HCT116 (cell line): ENCODE measurements at regions not wholly inside any gene's neighbourhood (a gene's known extent, or its start where the extent isn't known, plus 50 kb on each side); places are given as distances from the start of the nearest gene placed in this dataset.

Experiments used
- ATAC-seq: fragments of 200-7000 bp; cut with Tn5 transposase; 2 replicates; pipeline ENCODE4 v1.9.1; 2020; ENCODE audit warnings: mild to moderate bottlenecking, moderate library complexity
- BruUV-seq: library from RNA; stranded (reverse); fragments of 400-500 nt; replicated peaks from 2 replicates; lab custom pipeline; 2021; lab: Mats Ljungman, UMichigan
- CTCF ChIA-PET: fragments of 300-600 bp; sonication (Branson Sonifier 250); formaldehyde crosslinking; loops from one replicate; lab custom pipeline; 2021; ENCODE audit warnings: antibody characterized with exemption; lab: Charles Lee
- POLR2A ChIA-PET: fragments of 300-600, 350-600 bp; sonication (Branson Sonifier 250); formaldehyde crosslinking; loops from one replicate; lab custom pipeline; 2021; ENCODE audit warnings: antibody characterized with exemption; lab: Charles Lee
- RAD21 ChIA-PET, 2 experiments: fragments of 300-600 bp; sonication (Branson Sonifier 250); formaldehyde crosslinking; loops; one replicate each; lab custom pipeline; 2023; ENCODE audit warnings: low total read pairs in 2 of 2; ENCODE audit not compliant: uncharacterized antibody in 2 of 2, unreplicated experiment in 2 of 2, low non-redundant PET in 1 of 2; lab: Charles Lee
- DNase-seq: peaks from one replicate; pipeline ENCODE4 v3.0.0-alpha.2; 2010; ENCODE audit warnings: low read depth, low spot score
- H2AFZ ChIP-seq: fragments of 200-600 bp; shearing (Covaris generic), sonication (generic); 2 replicates; pipeline ENCODE4 v1.6.1; 2017; ENCODE audit warnings: low read depth, mixed run types, mixed read lengths, antibody characterized with exemption, low read length; ENCODE audit not compliant: poor library complexity, severe bottlenecking
- H3K27ac ChIP-seq: 2 replicates; pipeline ENCODE4 v1.5.1; 2012; ENCODE audit warnings: low read depth, low read length
- H3K27me3 ChIP-seq: fragments of 200-600 bp; sonication (generic); 2 replicates; pipeline ENCODE4 v1.6.1; 2016; ENCODE audit warnings: mixed run types, low read length, mixed read lengths; ENCODE audit not compliant: insufficient read depth
- H3K36me3 ChIP-seq, 2 experiments: fragments of 200-500 bp in 1 of 2; fragments of 200-600 bp in 1 of 2; sonication (Bioruptor generic) in 1 of 2; sonication (generic) in 1 of 2; 2 replicates each; pipeline versions ENCODE4 v1.5.1 to v1.6.1; 2014 to 2016; ENCODE audit warnings: low read length in 2 of 2, inconsistent platforms in 1 of 2, mixed read lengths in 1 of 2, mixed run types in 1 of 2; ENCODE audit not compliant: insufficient read depth in 2 of 2, control insufficient read depth in 1 of 2
- H3K4me1 ChIP-seq, 2 experiments: fragments of 200-600 bp in 1 of 2; sonication (generic) in 1 of 2; 2 replicates each; pipeline versions ENCODE4 v1.5.1 to v1.6.1; 2012 to 2017; ENCODE audit warnings: low read length in 2 of 2, inconsistent platforms in 1 of 2, mild to moderate bottlenecking in 1 of 2, mixed read lengths in 1 of 2, mixed run types in 1 of 2, moderate library complexity in 1 of 2; ENCODE audit not compliant: insufficient read depth in 2 of 2, control insufficient read depth in 1 of 2
- H3K4me2 ChIP-seq: fragments of 200-600 bp; sonication (generic); 2 replicates; pipeline ENCODE4 v1.6.1; 2017; ENCODE audit warnings: mixed run types, low read length, mixed read lengths
- H3K4me3 ChIP-seq, 2 experiments: fragments of 200-600 bp in 1 of 2; sonication (generic) in 1 of 2; replicated peaks in 1 of 2; 2 replicates each; pipeline ENCODE4 v1.5.1; 2011 to 2016; ENCODE audit warnings: low read length in 2 of 2, control low read depth in 1 of 2, low read depth in 1 of 2, mild to moderate bottlenecking in 1 of 2, mixed read lengths in 1 of 2, mixed run types in 1 of 2
- H3K79me2 ChIP-seq: fragments of 200-600 bp; sonication (generic); 2 replicates; pipeline ENCODE4 v1.6.1; 2017; ENCODE audit warnings: mild to moderate bottlenecking, mixed run types, low read length, moderate library complexity, mixed read lengths; ENCODE audit not compliant: insufficient read depth
- H3K9ac ChIP-seq: fragments of 200-600 bp; sonication (generic); 2 replicates; pipeline ENCODE4 v1.6.1; 2016; ENCODE audit warnings: low read length, mixed read lengths
- H3K9me2 ChIP-seq: fragments of 200-600 bp; sonication (generic), shearing (Covaris generic); 2 replicates; pipeline ENCODE4 v1.6.1; 2017; ENCODE audit warnings: mixed run types, mild to moderate bottlenecking, moderate library complexity; ENCODE audit not compliant: insufficient read depth
- H3K9me3 ChIP-seq, 2 experiments: fragments of 200-500 bp in 1 of 2; fragments of 200-600 bp in 1 of 2; sonication (Bioruptor generic) in 1 of 2; sonication (generic) in 1 of 2; 2 replicates each; pipeline ENCODE4 v1.6.1; 2014 to 2017; ENCODE audit warnings: low read length in 2 of 2, mixed read lengths in 2 of 2, inconsistent platforms in 1 of 2, low read depth in 1 of 2, mild to moderate bottlenecking in 1 of 2, mixed run types in 1 of 2, moderate library complexity in 1 of 2; ENCODE audit not compliant: control insufficient read depth in 1 of 2, insufficient read depth in 1 of 2
- H4K20me1 ChIP-seq: fragments of 200-600 bp; sonication (generic), shearing (Covaris generic); 2 replicates; pipeline ENCODE4 v1.6.1; 2017; ENCODE audit warnings: mixed run types, mild to moderate bottlenecking, moderate library complexity; ENCODE audit not compliant: insufficient read depth
- CEBPB ChIP-seq: IDR thresholded peaks from 2 replicates; pipeline ENCODE4 v1.6.1; 2012; ENCODE audit warnings: low read depth
- EGR1 ChIP-seq: IDR thresholded peaks from 2 replicates; pipeline ENCODE4 v1.6.1; 2012; ENCODE audit warnings: low read depth
- ELF1 ChIP-seq: IDR thresholded peaks from 2 replicates; pipeline ENCODE4 v1.6.1; 2012; ENCODE audit warnings: low read depth, borderline replicate concordance
- EZH2 ChIP-seq: fragments of 200-600 bp; sonication (generic); IDR thresholded peaks from 2 replicates; pipeline ENCODE4 v1.6.1; 2017; ENCODE audit warnings: antibody characterized with exemption, mixed run types
- MAX ChIP-seq: IDR thresholded peaks from 2 replicates; pipeline ENCODE4 v1.6.1; 2012
- POLR2A ChIP-seq: IDR thresholded peaks from 2 replicates; pipeline ENCODE4 v1.7.0; 2011; ENCODE audit warnings: borderline replicate concordance; ENCODE audit not compliant: insufficient read depth, insufficient read length; ENCODE audit errors: extremely low read depth
- POLR2AphosphoS5 ChIP-seq: IDR thresholded peaks from 2 replicates; pipeline ENCODE4 v1.6.1; 2011; ENCODE audit warnings: mild to moderate bottlenecking, low read depth, low read length, moderate library complexity
- SIN3A ChIP-seq: IDR thresholded peaks from 2 replicates; pipeline ENCODE4 v1.6.1; 2012; ENCODE audit warnings: low read depth
- SP1 ChIP-seq: IDR thresholded peaks from 2 replicates; pipeline ENCODE4 v1.6.1; 2012; ENCODE audit warnings: low read depth
- TCF7L2 ChIP-seq: IDR thresholded peaks from 2 replicates; pipeline ENCODE4 v1.7.0; 2011; ENCODE audit warnings: borderline replicate concordance, inconsistent platforms; ENCODE audit not compliant: insufficient read depth, insufficient read length; ENCODE audit errors: extremely low read depth
- YY1 ChIP-seq: IDR thresholded peaks from 2 replicates; pipeline ENCODE4 v1.6.1; 2011; ENCODE audit warnings: low read length, low read depth, moderate library complexity, mild to moderate bottlenecking; ENCODE audit not compliant: insufficient replicate concordance; ENCODE audit errors: extremely low read depth
- ZFX ChIP-seq: fragments of 450-650 bp; IDR thresholded peaks from 2 replicates; pipeline ENCODE4 v1.6.1; 2017
- ZNF274 ChIP-seq: fragments of 200-500 bp; sonication (Bioruptor generic); IDR thresholded peaks from 2 replicates; pipeline ENCODE4 v1.6.1; 2014; ENCODE audit warnings: mild to moderate bottlenecking, low read depth, low read length, inconsistent platforms
- intact Hi-C: fragments of 100-400 bp; cut with micrococcal nuclease; formaldehyde crosslinking; loops from 2 replicates; pipeline ENCODE4 v1.10.0; 2022
- TF ChIP-seq, protein P1 (sequence below): IDR thresholded peaks from 2 replicates; pipeline ENCODE4 v1.6.1; 2011; ENCODE audit warnings: mild to moderate bottlenecking, low read length, moderate library complexity; ENCODE audit not compliant: insufficient replicate concordance; ENCODE audit errors: extremely low read depth
- TF ChIP-seq, protein P2 (sequence below), 3 experiments: fragments of 200-600 bp in 1 of 3; sonication (generic) in 1 of 3; IDR thresholded peaks in 2 of 3; conservative IDR thresholded peaks in 1 of 3; 2 replicates each; pipeline ENCODE4 v1.5.1; 2012 to 2017; ENCODE audit warnings: low read depth in 2 of 3, low read length in 2 of 3, antibody characterized with exemption in 1 of 3, borderline replicate concordance in 1 of 3, control low read depth in 1 of 3, mild to moderate bottlenecking in 1 of 3, mixed read lengths in 1 of 3, mixed run types in 1 of 3, moderate library complexity in 1 of 3; ENCODE audit not compliant: insufficient read depth in 1 of 3

- TF ChIP-seq, protein P1, sequence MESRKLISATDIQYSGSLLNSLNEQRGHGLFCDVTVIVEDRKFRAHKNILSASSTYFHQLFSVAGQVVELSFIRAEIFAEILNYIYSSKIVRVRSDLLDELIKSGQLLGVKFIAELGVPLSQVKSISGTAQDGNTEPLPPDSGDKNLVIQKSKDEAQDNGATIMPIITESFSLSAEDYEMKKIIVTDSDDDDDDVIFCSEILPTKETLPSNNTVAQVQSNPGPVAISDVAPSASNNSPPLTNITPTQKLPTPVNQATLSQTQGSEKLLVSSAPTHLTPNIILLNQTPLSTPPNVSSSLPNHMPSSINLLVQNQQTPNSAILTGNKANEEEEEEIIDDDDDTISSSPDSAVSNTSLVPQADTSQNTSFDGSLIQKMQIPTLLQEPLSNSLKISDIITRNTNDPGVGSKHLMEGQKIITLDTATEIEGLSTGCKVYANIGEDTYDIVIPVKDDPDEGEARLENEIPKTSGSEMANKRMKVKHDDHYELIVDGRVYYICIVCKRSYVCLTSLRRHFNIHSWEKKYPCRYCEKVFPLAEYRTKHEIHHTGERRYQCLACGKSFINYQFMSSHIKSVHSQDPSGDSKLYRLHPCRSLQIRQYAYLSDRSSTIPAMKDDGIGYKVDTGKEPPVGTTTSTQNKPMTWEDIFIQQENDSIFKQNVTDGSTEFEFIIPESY = no peak
- no peak for TF ChIP-seq POLR2AphosphoS5
- TF ChIP-seq MAX = no peak
- TF ChIP-seq CEBPB = no peak
- TF ChIP-seq ZFX = no peak
Measured at GRCh38 chr18:40546875-40547274, 1408.2 kb upstream of the PIK3C3 start (continued).

GRCh38 chr18:40534723-40535122 lies 1420.3 kb upstream of the PIK3C3 start:
- H3K27ac ChIP-seq = no peak overlapping the region
- H3K4me3 ChIP-seq = no peak overlapping the region
- H4K20me1 ChIP-seq = no peaks in the 10 kb centered on the region
- intact Hi-C loops = no loop called here
- no peaks in the 10 kb centered on the region for H3K27me3 ChIP-seq
- H3K9ac ChIP-seq = no peak overlapping the region
- H3K79me2 ChIP-seq = no peaks in the 10 kb centered on the region
- H3K36me3 ChIP-seq = no peaks in the 10 kb centered on the region
- H3K9me3 ChIP-seq = peaks cover 0 to 11% of the 10 kb centered on the region in 2 experiments; a peak in 2 of 4 replicates
- TF ChIP-seq YY1 = no peak
- no peak for TF ChIP-seq EGR1
- no peak for TF ChIP-seq CEBPB
- no peak for TF ChIP-seq EZH2
- no peak for TF ChIP-seq POLR2A
- no peak for TF ChIP-seq SP1
- no peak for TF ChIP-seq POLR2AphosphoS5
- TF ChIP-seq TCF7L2 = no peak
- no peak for TF ChIP-seq ZNF274
- no peak for TF ChIP-seq MAX
- TF ChIP-seq, protein P2, sequence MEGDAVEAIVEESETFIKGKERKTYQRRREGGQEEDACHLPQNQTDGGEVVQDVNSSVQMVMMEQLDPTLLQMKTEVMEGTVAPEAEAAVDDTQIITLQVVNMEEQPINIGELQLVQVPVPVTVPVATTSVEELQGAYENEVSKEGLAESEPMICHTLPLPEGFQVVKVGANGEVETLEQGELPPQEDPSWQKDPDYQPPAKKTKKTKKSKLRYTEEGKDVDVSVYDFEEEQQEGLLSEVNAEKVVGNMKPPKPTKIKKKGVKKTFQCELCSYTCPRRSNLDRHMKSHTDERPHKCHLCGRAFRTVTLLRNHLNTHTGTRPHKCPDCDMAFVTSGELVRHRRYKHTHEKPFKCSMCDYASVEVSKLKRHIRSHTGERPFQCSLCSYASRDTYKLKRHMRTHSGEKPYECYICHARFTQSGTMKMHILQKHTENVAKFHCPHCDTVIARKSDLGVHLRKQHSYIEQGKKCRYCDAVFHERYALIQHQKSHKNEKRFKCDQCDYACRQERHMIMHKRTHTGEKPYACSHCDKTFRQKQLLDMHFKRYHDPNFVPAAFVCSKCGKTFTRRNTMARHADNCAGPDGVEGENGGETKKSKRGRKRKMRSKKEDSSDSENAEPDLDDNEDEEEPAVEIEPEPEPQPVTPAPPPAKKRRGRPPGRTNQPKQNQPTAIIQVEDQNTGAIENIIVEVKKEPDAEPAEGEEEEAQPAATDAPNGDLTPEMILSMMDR (IDR thresholded peaks at IDR 0.05 in 2 of 3, conservative IDR thresholded peaks at IDR 0.05 in 1 of 3; ENCODE audit: borderline replicate concordance in 1 of 3, insufficient read depth in 1 of 3, low read depth in 2 of 3, low read length in 2 of 3) = no peak
- no peak for TF ChIP-seq ELF1
- no peak for TF ChIP-seq SIN3A
- ChIA-PET CTCF (no interaction called here), POLR2A (no interaction called here), RAD21 (no interaction called here)
- no TSS peak for BruUV-seq
- ATAC-seq (no peak), DNase-seq (no peak)
- no peak overlapping the region for H3K4me2 ChIP-seq
- H2AFZ ChIP-seq = no peak overlapping the region
- H3K4me1 ChIP-seq = no peaks in the 10 kb centered on the region
- no peaks in the 10 kb centered on the region for H3K9me2 ChIP-seq
